ENCODE measurements at regions not wholly inside any gene's neighbourhood (a gene's known extent, or its start where the extent isn't known, plus 50 kb on each side); places are given as distances from the start of the nearest gene placed in this dataset.

GRCh38 chr12:115438314-115438713 is 754.3 kb upstream of the TBX3 start:
- TF ChIP-seq CTCF (IDR thresholded peaks at IDR 0.05; ENCODE audit: borderline replicate concordance, insufficient read depth, low read depth, low read length), result no peak
- no peak overlapping the region for H3K4me3 ChIP-seq (ENCODE audit: low read depth, low read length)

GRCh38 chr12:115437061-115437567 is 753.1 kb upstream of the TBX3 start:
- H3K4me3 ChIP-seq (ENCODE audit: low read depth, low read length), result no peak overlapping the region
- no peak for TF ChIP-seq CTCF (IDR thresholded peaks at IDR 0.05; ENCODE audit: borderline replicate concordance, insufficient read depth, low read depth, low read length)

- no peak overlapping the region for H3K4me3 ChIP-seq (ENCODE audit: low read depth, low read length)
- no peak for TF ChIP-seq CTCF (IDR thresholded peaks at IDR 0.05; ENCODE audit: borderline replicate concordance, insufficient read depth, low read depth, low read length)
Measured at GRCh38 chr12:115433014-115433634, 749.1 kb upstream of the TBX3 start.

- no peak for TF ChIP-seq CTCF (IDR thresholded peaks at IDR 0.05; ENCODE audit: borderline replicate concordance, insufficient read depth, low read depth, low read length)
- no peak overlapping the region for H3K4me3 ChIP-seq (ENCODE audit: low read depth, low read length)
Measured at GRCh38 chr12:115430636-115431035, 746.7 kb upstream of the TBX3 start.

GRCh38 chr12:115426732-115427131 is 742.8 kb upstream of the TBX3 start:
- TF ChIP-seq CTCF (IDR thresholded peaks at IDR 0.05; ENCODE audit: borderline replicate concordance, insufficient read depth, low read depth, low read length), result no peak
- no peak overlapping the region for H3K4me3 ChIP-seq (ENCODE audit: low read depth, low read length)

GRCh38 chr12:115424003-115424402 is 740.0 kb upstream of the TBX3 start:
- no peak for TF ChIP-seq CTCF (IDR thresholded peaks at IDR 0.05; ENCODE audit: borderline replicate concordance, insufficient read depth, low read depth, low read length)
- H3K4me3 ChIP-seq (ENCODE audit: low read depth, low read length), result no peak overlapping the region

GRCh38 chr12:115423546-115423987 is 739.6 kb upstream of the TBX3 start:
- no peak overlapping the region for H3K4me3 ChIP-seq (ENCODE audit: low read depth, low read length)
- TF ChIP-seq CTCF (IDR thresholded peaks at IDR 0.05; ENCODE audit: borderline replicate concordance, insufficient read depth, low read depth, low read length), result no peak

All from GM12875 (cell line).